Globus pallidus (tissue), 1 donor: ENCODE measurements at regions not wholly inside any gene's neighbourhood (a gene's known extent, or its start where the extent isn't known, plus 50 kb on each side); places are given as distances from the start of the nearest gene placed in this dataset.

Experiments used
- DNase-seq: peaks from one replicate; pipeline ENCODE4 v3.0.0-alpha.2; 2015; ENCODE audit warnings: low spot score

DNA sequence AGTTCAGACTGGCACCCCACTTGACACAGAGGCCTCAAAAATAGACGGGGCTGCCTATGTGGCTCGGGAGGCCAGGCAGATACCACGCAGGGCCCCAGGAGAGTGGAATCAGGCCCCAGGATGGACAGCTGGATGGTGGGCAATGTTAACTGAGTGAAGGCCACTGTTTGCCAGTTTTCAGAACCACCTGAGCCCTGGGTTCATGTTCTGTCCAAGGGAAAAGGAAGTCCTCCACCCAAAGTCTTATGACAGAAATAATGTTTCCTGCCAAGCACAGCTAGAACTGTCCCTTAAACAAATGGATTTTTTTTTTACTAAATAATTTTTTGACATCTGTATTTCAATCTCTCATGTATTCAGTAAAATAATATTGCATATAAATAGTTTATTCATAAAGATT is 228.4 kb downstream of the KLF13 start:
- no peak for DNase-seq

DNA sequence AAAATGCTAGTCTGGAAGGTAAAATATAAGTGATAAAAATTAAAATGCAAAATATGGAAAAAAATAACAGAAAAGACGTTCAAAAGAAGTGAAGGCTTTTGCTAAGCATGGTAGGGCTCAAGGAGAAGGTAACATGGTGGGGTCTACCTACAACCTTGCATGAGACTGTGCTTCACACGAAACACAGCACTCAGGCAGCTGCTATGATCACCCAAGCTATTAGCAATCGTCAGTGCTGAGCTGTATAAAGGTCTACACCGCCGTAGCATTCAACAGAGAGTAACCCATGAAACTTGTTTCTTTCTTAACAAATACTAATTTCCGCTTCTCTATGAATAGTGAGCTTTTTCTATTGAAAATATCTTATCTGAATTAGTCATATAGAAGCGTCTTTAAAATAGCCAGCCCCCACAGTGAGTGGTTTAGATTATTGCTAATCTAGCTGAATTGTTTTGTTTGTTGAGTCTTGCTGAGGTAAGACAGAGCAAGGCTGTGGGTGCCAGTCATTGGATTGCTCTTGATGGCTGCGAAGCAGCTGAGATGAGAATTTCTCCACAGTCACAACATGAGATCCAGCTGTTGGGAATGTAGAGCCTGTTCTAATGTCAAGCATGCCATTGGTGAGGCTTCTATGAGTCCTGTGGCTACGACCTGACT is 230.0 kb downstream of the KLF13 start:
- DNase-seq: no peak

DNA sequence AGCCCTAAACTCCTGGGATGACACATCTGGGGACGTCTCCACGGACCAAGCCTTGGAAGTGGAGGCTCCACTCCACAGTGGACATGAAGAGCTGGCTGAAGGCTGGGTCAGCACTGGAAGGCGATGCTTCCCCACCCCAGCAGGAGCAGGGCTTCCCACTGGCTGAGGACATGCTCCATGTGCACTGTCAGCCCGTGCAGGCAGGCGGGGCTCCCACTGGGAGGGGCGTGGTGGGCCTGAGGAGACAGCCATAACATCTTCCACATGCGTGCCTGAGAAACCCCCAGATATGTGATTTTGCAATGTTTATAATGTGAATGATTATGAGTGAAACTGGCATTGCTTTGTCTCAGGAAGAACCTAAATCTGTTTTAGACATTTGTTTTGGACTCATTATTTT is 231.3 kb downstream of the KLF13 start:
- no peak for DNase-seq

DNA sequence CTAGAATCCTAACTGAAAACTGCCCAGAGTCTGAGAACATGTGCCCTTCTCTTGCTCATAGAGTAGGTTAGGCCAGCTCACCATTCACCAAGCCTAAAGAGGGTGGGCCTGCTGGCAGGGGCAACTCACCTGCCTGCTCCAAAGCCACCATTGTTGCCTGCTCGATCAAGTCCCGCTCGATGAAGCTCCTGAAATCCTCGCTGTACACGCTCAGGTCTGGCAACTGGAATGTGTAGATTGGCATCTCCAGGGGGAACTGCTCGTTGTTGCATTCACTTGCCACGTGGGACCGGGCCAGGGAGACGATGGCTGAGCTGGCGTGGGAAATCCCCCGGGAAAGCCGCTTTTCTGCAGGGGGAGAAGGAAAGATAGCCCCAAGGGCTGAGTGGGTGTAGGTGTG is 232.2 kb downstream of the KLF13 start:
- DNase-seq: no peak

DNA sequence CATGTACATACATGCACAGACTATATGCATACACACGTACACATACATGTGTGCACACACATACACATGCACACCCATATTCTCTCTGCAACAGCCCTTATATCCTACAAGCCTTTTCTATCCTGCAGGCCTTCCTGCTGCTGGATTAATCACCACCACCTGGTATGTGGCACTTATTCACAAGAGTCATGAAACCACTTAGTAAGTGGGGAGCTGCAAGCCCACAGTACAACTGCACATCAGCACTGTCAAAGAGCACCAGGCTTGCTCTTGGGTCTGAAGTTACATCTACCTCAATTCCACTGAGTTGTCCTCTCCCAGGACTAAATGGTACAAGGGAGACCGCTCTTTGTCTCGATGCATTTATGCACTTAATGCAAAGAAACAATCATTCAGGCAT is 233.2 kb downstream of the KLF13 start:
- no peak for DNase-seq

DNA sequence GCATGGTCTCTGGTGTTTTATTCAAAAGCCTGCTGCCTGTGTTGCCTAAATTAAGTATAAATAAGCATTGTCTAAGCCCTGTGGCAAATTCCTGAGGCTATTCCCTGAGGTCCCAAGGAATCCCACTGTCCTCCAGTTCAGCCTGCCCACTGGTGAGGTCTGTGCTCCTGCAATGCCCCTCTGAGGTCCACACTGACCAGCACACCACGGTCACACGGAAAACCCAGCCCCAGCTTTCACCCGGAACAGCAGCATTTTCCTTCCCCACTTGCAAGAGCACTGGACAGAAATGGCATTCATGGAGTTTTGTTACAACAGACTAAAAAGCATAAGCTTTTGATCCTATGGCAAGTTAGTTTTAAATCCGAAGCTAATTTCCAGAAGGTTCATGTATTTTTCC is 234.0 kb downstream of the KLF13 start:
- DNase-seq: no peak

DNA sequence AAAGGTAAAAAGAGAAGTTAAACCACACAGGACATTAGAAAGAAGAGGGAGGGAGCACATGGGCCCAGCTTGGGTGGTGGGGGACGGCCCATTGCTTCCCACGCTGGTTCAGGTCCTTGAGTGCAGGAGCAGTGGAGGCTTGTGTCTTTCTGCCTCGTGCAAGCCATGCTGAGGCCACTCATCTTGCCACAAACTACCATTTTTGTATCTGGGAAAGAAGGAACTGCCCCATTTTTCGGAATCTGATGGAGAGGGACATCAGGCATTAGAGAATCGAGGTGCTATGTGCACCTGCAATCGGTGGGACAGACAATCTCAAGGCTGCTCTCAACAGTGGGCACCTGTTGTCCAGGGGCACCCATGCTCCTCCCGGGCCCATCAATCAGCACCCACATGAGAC is 234.5 kb downstream of the KLF13 start:
- DNase-seq: no peak

DNA sequence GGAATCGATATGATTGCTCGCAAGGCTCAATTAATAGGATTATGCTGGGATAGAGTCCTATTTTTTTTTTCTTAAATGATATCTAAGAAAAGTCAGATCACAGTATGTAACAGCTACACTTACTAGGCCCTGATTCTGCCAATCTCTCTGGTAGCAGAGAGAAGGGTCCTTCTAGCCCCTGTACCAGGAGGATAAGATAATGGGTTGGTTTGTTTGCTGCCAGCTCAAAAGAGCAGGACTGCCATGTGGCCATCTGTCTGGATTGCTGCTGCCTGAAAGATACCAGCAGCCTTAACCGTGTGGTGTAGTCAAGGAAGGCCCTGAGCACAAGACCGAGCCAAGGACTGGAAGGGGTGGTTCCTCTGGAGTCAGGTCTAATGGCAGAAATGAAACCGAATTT is 236.4 kb downstream of the KLF13 start:
- no peak for DNase-seq

DNA sequence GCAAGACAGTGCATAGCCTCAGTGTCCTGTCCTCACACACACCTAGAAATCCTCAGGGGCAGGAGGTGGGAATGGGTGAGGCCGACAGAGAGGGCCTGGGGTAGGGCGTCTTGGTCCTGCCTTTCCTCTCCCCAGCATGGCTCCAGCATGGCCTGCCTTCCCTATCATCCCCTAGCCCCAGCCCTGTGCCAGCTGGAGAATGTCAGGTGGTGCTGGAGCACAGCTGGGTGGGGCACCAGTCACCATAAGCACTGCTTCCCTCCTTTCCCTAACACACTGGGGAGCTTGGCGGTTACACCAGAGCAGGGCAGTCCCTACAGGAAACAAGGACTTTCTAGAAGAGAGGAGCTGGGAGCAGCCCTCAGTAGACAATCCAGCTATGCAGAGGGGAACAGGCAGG is 236.8 kb downstream of the KLF13 start:
- DNase-seq: no peak

DNA sequence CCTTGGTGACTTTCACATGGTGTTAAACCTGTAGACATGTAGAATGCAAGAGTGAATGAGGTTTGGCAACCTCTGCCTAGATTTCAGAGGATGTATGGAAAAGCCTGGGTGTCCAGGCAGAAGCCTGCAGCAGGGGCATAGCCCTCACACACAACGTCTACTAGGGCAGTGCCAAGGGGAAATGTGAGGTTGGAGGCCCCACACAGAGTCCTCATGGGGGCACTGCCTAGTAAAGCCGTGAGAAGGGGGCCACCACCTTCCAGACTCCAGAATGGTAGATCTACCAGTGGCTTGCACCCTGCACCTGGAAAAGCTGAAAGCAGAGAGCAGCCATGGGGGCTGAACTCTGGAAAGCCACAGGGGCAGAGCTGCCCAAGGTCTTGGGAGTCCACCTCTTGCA is 241.2 kb downstream of the KLF13 start:
- DNase-seq: no peak

DNA sequence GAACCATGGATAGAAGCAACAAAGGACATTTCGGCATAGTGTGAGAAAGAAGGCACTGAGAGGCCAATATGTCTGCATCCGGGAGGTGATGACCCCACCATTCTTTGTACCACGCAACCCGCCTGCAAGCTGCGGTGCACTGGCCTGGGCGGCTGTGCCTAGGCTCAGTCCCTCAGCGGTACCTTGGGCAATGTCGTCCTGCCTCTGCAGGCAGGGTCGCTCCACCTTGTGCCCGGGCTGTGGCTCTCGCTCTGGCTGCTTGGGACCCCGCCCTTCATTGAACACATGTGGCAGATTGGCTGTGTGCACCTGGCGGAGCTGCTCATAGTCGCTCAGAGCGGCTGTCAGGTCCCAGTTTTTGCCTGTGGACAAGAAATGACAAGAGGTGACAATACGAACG is 243.2 kb downstream of the KLF13 start:
- DNase-seq: no peak

DNA sequence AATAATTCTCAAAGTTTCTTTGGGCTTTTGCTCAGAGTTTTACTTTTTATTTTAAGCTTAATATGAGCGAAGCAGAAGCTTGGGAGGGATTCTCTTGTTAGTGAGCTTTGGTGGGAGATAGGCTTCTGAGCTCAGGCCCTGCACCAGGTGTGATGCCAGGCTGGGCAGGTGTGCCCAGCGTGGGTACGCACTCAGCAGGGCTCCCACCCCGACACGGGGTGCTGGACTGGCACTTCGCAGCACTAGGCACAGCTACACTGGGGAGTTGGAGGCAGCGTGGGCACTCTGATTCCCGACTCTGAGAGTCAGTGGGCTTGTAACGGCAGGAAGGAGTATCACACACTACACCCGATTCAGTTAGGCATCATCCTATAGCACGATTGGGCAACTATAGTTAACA is 244.0 kb downstream of the KLF13 start:
- no peak for DNase-seq

DNA sequence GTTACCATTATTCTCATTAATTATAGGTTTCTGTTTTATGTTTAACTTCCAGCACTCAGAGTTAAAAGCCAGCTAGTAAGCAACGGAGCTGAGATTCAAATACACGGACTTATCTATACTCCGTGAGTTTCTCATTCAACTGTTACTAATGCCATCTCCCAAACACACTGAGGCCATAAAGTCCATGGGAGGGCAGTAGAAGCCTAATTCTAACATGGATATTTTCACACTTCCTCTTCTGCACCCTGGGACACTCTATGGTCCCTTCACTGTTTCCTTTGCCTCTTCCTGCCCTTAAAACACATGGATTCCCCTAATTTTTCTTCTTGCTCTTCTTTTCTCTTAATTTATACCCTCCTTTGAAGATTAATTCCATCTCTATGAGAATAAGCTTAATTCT is 245.0 kb downstream of the KLF13 start:
- no peak for DNase-seq

DNA sequence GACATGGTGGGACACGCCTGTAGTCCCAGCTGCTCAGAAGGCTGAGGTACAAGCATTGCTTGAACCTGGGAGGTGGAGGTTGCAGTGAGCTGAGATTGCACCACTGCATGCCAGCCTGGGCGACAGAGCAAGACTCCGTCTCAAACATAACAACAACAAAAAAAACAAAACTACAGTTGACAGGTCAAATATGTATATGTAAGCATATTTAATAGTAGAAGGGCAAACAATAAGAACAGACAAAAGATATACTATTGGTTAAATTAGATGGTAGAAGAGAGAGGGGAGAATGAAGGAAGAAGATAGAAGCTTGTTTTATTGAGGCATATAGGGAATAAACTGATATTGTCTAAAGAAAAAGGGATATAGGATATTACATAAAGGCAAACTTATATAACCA is 247.1 kb downstream of the KLF13 start:
- DNase-seq: no peak

DNA sequence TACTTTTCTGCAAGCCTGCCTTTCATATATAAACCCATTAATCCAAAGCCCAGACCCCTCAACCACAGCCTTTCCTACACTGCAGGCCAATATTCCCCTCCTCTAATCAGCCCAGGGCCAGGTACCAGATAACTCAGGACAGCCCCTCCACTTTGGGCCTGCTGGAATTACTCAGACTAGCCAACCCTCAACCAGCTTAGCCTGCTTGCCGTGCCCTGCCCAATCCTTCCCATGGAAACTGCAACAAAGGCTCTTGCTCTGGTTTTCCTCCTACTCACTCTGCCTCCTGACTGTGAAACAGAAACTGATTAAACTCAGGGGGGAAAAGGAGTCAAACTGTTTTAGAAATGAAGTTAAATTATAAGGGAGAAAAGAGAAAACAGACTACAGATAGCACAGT is 248.1 kb downstream of the KLF13 start:
- DNase-seq: peak; percentile 27

DNA sequence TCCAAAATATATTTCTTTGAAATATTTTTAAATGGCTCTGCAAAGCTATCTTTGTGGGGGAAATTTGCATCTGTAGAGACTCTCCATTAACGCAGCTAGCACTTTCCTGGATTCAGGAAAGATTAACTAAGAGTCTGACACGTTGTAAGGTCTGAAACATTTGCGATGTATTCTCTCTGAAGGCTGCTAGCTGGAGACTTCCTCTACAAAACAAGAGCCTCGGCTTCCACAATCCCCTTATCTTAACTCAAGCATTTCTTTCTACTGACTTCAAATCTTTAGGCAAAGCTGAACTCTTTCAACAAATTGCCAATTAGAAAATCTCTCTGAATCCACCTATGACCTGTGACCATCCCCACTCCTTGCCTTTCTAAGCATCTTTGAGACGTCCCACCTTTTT is 250.5 kb downstream of the KLF13 start:
- DNase-seq: no peak

DNA sequence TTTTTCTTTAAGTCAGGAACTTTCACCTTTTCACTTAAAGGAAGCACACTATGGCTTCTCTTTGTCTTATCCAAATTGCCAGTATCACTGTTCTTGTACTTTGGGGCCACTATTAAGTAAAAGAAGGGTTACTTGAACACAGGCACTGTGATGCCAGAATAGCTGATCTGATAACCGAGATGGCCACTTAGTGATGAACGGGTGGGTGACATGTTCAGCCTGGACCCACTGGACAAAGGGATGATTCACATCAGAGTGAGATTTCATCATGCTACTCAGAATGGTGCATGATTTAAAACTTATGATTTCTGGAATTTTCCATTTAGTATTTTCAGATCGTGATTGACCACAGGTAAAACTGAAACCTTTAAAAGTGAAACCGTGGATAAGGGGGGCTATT is 252.6 kb downstream of the KLF13 start:
- peak; percentile 18 for DNase-seq

DNA sequence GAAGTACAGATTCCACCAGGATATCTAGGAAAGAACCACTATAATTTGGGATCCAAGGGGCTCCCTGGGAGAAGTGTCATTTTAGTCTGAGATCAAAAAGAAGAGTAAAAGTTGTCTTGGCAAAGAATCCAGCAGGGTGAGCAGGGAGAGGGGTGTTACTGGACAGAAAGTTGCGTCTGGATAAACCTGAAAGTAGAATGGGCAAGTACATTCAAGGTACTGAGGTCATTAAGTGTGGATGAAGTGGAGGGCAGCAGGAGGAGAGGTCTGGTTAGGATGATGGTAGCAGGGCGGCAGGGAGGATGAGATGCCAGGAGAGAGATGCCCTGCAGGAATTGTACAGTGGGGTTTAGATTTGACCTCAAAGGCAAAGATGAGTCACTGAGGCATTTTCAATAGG is 253.3 kb downstream of the KLF13 start:
- no peak for DNase-seq

DNA sequence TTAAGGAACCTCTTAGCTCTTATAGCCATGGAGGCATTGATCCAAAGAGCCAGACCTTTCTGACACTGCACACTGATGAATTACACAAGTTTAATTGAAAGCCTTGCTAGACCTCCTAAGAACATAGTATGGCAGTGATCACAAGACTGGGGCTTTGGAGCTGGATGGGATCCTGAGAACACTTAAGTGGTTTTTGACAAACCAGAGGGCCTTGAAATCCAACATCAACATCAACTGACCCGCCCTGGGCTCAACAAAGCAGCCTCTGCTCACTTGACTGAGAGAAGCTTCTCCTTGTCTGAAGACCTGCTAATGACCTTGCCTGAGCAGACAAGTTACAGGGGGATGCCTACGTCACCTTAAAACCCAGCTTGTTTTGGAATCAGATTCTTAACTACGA is 257.6 kb downstream of the KLF13 start:
- DNase-seq: no peak

DNA sequence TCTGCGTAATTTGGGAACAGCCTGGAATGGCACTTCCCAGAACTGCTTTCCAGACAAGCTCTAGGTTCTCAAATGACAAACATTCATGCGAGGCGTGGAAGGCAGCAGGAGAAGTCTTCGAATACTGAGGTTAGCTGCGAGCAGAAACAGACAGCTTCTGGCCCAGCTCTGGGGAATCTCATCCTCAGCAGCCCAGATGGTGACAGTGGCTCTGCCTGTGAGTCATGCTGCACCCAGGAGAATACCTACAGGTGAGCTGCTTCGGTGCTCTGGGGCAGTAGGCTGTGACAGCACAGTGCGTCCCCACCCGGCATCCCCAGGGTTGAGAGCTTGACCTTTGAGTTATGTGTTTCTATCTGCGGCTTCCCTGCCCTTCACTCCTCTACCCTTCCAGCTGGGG is 258.6 kb downstream of the KLF13 start:
- DNase-seq: no peak

DNA sequence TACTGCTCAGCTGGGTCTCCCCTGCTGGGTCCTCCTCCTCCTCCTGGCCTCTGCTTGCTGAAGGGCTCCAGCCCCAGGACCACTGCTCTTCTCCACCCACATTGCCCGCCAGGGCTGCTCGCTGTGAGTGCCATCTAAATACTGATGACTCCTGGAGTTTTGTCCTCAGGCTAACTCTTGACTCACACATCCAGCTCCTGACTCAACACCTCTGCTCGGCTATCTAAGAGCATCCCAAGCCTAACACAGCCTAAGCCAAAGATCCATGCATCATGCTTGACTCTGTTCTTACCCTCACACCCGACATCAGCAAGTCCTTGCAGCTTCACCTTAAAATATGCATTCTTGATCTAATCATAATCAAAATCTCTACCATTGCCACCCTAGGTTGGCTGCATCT is 260.2 kb downstream of the KLF13 start:
- DNase-seq: no peak

DNA sequence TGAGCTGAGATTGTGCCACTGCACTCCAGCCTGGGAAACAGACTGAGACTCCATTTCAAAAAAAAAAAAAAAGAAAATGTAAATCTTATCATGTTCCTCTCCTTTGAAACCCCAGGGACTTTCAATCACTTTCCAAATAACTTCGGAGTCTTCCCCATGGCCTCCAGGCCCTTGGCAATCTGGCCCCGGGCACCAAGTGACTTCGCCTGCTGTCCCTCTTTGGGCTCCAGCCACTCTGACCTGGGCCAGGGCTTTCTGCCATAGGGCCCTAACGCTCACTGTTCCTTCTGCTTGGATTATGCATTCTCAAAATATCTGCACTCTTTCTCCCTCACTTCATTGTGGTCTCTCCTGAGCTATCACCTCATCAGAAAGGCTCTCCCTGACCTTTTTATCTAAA is 260.9 kb downstream of the KLF13 start:
- DNase-seq: no peak

DNA sequence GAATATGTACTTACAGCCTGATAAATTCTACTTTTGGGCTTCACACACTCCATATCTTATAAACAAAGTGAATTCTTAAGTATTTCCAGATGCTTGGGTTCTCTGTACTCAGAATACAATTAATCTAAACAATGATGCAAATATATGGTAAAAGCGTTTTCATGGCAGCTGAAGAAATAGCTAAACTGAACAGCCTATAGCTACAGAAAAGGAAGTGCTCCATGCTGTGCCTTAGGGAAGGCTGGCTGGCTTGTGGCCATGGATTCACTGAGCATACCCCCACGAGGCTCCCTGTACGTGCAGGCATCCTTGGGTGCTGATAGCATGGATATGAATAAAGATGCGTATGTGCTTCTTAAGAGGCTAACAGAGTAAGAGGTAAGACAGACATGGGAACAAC is 264.0 kb downstream of the KLF13 start:
- DNase-seq: no peak

DNA sequence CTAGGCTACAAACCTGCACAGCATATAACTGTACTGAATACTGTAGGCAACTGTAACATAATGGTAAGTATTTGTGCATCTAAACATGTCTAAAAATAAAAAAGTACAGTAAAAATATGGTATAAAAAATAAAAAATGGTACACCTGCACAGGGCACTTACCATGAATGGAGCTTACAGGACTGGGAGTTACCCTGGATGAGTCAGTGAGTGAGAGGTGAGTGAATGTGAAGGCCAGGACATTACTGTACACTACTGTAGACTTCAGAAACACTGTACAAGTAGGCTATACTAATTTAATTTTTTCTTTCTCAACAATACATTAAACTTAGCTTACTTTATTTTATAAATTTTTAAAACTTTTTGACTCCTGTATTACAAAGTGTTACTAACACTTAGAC is 265.3 kb downstream of the KLF13 start:
- no peak for DNase-seq

DNA sequence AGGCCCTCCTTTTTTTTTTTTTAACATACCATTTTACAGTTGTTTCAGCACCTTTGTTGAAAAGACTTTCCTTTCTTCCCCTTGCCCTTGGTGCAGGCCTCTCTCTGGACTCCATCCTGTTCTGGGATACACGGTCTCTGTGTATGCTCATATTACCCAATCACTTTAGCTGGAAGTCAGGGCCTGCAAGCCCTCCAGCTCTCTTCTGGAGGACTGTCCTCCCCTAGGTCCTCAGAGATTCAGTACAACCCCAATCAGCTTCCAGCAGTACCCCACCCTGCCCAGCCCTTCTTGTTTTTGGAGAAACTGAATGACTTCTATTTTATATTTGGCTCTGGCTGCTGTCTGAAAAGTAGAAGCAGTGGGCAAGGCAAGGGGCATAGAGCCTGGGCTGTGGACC is 270.8 kb downstream of the KLF13 start:
- DNase-seq: no peak
